ENCODE measurements at regions not wholly inside any gene's neighbourhood (a gene's known extent, or its start where the extent isn't known, plus 50 kb on each side); places are given as distances from the start of the nearest gene placed in this dataset.

DNA sequence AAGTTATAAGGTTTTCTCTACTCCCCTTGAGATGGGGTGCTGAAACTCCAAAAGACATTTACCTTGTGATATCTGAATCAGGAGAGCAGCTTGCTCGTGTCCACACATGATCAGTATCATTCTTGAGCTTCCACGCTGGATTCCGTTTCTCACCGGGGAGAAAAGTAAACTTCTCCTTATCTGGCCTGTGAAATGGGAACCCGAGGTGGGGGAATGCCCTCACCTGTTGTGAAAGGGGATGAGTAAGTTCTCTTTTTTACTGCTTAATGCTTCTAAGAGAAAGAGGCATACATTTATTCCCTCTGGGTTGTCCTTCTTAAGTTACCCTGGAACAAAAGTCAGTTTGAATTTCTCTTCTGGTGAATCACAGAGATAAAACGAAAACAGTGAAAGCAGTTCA, 440.5 kb upstream of the ADAMTS9 start:
- TF ChIP-seq, protein P1, sequence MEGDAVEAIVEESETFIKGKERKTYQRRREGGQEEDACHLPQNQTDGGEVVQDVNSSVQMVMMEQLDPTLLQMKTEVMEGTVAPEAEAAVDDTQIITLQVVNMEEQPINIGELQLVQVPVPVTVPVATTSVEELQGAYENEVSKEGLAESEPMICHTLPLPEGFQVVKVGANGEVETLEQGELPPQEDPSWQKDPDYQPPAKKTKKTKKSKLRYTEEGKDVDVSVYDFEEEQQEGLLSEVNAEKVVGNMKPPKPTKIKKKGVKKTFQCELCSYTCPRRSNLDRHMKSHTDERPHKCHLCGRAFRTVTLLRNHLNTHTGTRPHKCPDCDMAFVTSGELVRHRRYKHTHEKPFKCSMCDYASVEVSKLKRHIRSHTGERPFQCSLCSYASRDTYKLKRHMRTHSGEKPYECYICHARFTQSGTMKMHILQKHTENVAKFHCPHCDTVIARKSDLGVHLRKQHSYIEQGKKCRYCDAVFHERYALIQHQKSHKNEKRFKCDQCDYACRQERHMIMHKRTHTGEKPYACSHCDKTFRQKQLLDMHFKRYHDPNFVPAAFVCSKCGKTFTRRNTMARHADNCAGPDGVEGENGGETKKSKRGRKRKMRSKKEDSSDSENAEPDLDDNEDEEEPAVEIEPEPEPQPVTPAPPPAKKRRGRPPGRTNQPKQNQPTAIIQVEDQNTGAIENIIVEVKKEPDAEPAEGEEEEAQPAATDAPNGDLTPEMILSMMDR (IDR thresholded peaks at IDR 0.05), result no peak
- TF ChIP-seq POLR2A (IDR thresholded peaks at IDR 0.05), result no peak

All from ovary (tissue), 3 donors.